GM23248 (cell line): ENCODE measurements at regions not wholly inside any gene's neighbourhood (a gene's known extent, or its start where the extent isn't known, plus 50 kb on each side); places are given as distances from the start of the nearest gene placed in this dataset.
"Not testable (repeated sequence)": the region's sequence is repeated elsewhere in the genome, so short reads cannot be mapped to it uniquely, and the experiment has no call there.

Experiments
- DNase-seq: peaks from one replicate; pipeline ENCODE4 v3.0.0-alpha.2; 2015
- H2AFZ ChIP-seq: fragments of 200-600 bp; sonication (generic); 2 replicates; pipeline ENCODE4 v1.6.1; 2016; ENCODE audit warnings: antibody characterized with exemption
- H3F3A ChIP-seq: fragments of 200-600 bp; sonication (generic); 2 replicates; pipeline ENCODE4 v1.6.1; 2016; ENCODE audit warnings: mild to moderate bottlenecking, antibody characterized with exemption, mixed run types; ENCODE audit not compliant: insufficient read depth
- H3K27ac ChIP-seq: fragments of 200-600 bp; sonication (generic); 2 replicates; pipeline ENCODE4 v1.5.1; 2016; ENCODE audit warnings: mild to moderate bottlenecking
- H3K27me3 ChIP-seq: fragments of 200-600 bp; sonication (generic); replicated peaks from 2 replicates; pipeline ENCODE4 v1.6.1; 2016; ENCODE audit warnings: mild to moderate bottlenecking; ENCODE audit not compliant: insufficient read depth
- H3K36me3 ChIP-seq: fragments of 200-600 bp; sonication (generic); 2 replicates; pipeline ENCODE4 v1.6.1; 2016; ENCODE audit warnings: low read depth, mild to moderate bottlenecking
- H3K4me1 ChIP-seq: fragments of 200-600 bp; sonication (generic); 2 replicates; pipeline ENCODE4 v1.6.1; 2016; ENCODE audit warnings: mild to moderate bottlenecking; ENCODE audit not compliant: insufficient read depth
- H3K4me2 ChIP-seq: fragments of 200-600 bp; sonication (generic); one replicate; pipeline ENCODE4 v1.6.1; 2016; ENCODE audit warnings: mild to moderate bottlenecking; ENCODE audit not compliant: unreplicated experiment
- H3K4me3 ChIP-seq: fragments of 200-600 bp; sonication (generic); 2 replicates; pipeline ENCODE4 v1.5.1; 2016; ENCODE audit warnings: mild to moderate bottlenecking
- H3K79me2 ChIP-seq: fragments of 200-600 bp; sonication (generic); 2 replicates; pipeline ENCODE4 v1.6.1; 2016; ENCODE audit warnings: mild to moderate bottlenecking; ENCODE audit not compliant: insufficient read depth
- H3K9ac ChIP-seq: fragments of 200-600 bp; sonication (generic); 2 replicates; pipeline ENCODE4 v1.6.1; 2016; ENCODE audit warnings: mild to moderate bottlenecking
- H3K9me2 ChIP-seq: fragments of 200-600 bp; sonication (generic); 2 replicates; pipeline ENCODE4 v1.6.1; 2016; ENCODE audit warnings: mixed run types, mild to moderate bottlenecking, moderate library complexity; ENCODE audit not compliant: insufficient read depth
- H3K9me3 ChIP-seq: fragments of 200-600 bp; sonication (generic); one replicate; pipeline ENCODE4 v1.6.1; 2017; ENCODE audit warnings: low read depth
- H4K20me1 ChIP-seq: fragments of 200-600 bp; sonication (generic); 2 replicates; pipeline ENCODE4 v1.6.0; 2016; ENCODE audit not compliant: insufficient read depth
- EZH2 ChIP-seq: fragments of 200-600 bp; sonication (generic); IDR thresholded peaks from 2 replicates; pipeline ENCODE4 v1.6.1; 2018; ENCODE audit warnings: antibody characterized with exemption, mild to moderate bottlenecking; ENCODE audit not compliant: insufficient read depth, poor library complexity, severe bottlenecking
- EZH2phosphoT487 ChIP-seq: fragments of 200-600 bp; sonication (generic); IDR thresholded peaks from 2 replicates; pipeline ENCODE4 v1.6.1; 2018; ENCODE audit warnings: antibody characterized with exemption, moderate library complexity, mild to moderate bottlenecking, low read depth; ENCODE audit not compliant: insufficient read depth
- WGBS, 2 experiments: methylation state at CpG; one replicate each; pipeline ENCODE4 v1.1.6; 2015 to 2017; ENCODE audit warnings: low lambda C conversion rate in 2 of 2, low coverage in 1 of 2; ENCODE audit errors: missing lambda C conversion rate in 2 of 2; 5-methylcytosine and 5-hydroxymethylcytosine counted together
- in situ Hi-C: fragments of 300-500 bp; cut with MboI; formaldehyde crosslinking; loops from 2 replicates; pipeline ENCODE4 v1.15.0; 2020

DNA sequence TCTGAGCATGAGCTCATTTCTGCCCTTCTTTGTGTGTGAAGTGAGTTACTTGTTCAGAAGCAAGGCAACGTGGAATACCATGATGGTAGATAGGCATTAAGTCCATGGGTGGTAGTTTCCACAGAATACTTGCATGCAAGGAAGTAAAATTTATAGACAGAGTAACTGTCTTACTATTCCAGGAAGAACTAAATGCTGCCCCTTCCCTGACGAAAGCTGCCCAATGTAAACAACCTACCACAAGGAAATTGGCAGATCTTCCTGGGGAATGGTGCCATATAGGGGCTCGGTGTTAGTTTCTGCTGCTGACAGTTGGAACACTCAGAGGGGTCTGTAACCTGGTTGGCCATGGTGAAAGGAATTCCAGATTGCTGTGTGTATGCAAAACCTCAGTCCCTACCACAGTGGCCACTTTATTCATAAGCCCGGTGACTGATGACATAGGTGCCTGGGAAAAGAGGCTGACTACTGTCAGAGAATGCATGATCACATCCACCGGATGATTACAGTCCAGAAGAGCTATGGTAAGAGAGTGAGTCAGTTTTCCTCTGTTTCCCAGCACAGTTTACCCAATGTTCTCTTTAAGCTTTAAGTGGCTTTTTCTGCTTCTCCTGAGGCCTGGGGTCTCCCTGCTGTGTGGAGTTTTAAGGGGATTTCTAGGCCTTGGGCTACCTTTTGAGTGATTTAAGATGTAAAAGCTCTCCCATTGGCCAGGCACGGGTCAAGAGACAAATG is 463.7 kb upstream of the NPAP1 start:
- H3K27ac ChIP-seq, H3K4me2 ChIP-seq, H3K27me3 ChIP-seq, H3F3A ChIP-seq, H3K4me1 ChIP-seq, DNase-seq, H3K9me3 ChIP-seq, in situ Hi-C loops, H3K36me3 ChIP-seq, H2AFZ ChIP-seq, H3K4me3 ChIP-seq, H3K9ac ChIP-seq, H3K79me2 ChIP-seq, H4K20me1 ChIP-seq, H3K9me2 ChIP-seq: not testable (repeated sequence)
- WGBS, 2 experiments = 10 to 12% methylated on average over 6 of the region's 6 CpGs

DNA sequence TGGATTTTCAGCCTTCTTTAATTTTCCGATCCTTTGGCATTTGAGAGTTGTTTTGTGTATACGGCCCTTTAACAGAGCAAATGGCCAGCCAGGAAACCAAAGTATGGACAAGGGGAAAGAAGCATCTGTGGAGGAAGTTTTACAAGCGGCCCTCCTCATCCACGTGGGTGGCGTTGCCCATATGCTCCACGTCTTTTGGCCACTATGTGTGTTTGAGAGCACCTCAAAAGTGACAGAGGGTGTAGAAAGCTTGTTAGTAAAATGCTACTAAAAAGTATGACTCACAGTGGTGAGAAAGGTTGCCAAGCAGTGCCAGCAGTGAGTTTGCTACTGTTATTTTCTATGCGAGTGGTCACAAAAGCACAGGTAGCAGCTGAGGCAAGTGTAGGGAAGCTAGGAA is 451.8 kb upstream of the NPAP1 start:
- in situ Hi-C loops = no loop called here
- TF ChIP-seq EZH2 = no peak
- no peak for TF ChIP-seq EZH2phosphoT487

DNA sequence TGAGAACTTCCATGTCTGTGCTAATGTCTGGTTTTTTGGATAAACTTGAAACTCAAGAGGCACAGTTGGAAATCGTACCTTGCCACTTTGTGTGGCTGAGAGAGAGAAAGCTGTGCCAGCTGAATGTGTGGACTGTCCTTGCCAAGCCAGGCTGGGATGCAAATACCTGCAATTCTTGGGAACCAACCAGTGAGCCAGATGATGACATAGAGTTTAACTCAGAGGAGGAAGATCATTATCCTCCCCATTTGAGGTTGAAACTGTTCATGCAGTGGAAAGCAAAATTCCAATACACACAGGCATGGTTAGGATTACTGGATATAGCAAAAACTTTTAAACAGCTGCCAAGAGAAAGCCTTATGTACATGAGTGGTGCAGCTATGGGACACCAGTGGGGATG is 451.4 kb upstream of the NPAP1 start:
- Histone ChIP-seq H4K20me1 (no peaks in the 10 kb centered on the region), H3K4me1 (no peaks in the 10 kb centered on the region), H3K4me2 (no peak overlapping the region), H3K79me2 (no peaks in the 10 kb centered on the region), H3K4me3 (no peak overlapping the region), H3F3A (no peaks in the 10 kb centered on the region), H3K9ac (no peak overlapping the region), H3K9me3 (no peaks in the 10 kb centered on the region), H3K36me3 (no peaks in the 10 kb centered on the region), H3K27ac (no peak overlapping the region), H2AFZ (no peak overlapping the region), H3K9me2 (no peaks in the 10 kb centered on the region), H3K27me3 (no peaks in the 10 kb centered on the region)
- in situ Hi-C loops = no loop called here
- 0 to 21% methylated on average over 1 of the region's 1 CpG for WGBS, 2 experiments
- TF ChIP-seq EZH2phosphoT487 = no peak
- DNase-seq = no peak

More for the DNA sequence above, 451.8 kb upstream of the NPAP1 start:
- Histone ChIP-seq H3K4me3 (no peak overlapping the region), H3K27ac (no peak overlapping the region), H3K79me2 (no peaks in the 10 kb centered on the region), H2AFZ (no peak overlapping the region), H3K9me3 (no peaks in the 10 kb centered on the region), H3K9me2 (no peaks in the 10 kb centered on the region), H3K4me1 (no peaks in the 10 kb centered on the region), H3K27me3 (no peaks in the 10 kb centered on the region), H3F3A (no peaks in the 10 kb centered on the region), H4K20me1 (no peaks in the 10 kb centered on the region), H3K4me2 (no peak overlapping the region), H3K9ac (no peak overlapping the region), H3K36me3 (no peaks in the 10 kb centered on the region)
- 39 to 41% methylated on average over 7 of the region's 7 CpGs for WGBS, 2 experiments
- DNase-seq = no peak

DNA sequence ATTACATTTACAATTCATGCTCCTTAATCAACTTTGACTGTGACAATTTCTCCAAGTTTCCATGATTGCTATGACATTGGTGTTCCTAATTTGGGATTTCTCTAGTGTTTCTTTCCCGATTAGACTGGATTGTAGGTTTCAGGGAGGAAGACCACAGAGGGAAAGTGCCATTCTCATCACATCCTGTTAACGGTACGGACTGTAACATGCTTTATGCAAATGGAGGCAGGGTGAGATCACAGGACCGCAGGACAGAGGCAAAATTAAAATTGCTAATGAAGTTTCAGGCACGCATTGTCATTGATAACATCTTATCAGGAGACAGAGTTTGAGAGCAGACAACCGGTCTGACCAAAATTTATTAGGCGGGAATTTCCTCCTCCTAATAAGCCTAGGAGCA is 446.7 kb upstream of the NPAP1 start:
- H3K79me2 ChIP-seq, H3K9me2 ChIP-seq, H3K27ac ChIP-seq, H3K9me3 ChIP-seq, in situ Hi-C loops, H3K36me3 ChIP-seq, H3F3A ChIP-seq, H3K4me3 ChIP-seq, H4K20me1 ChIP-seq, H3K27me3 ChIP-seq, H3K4me1 ChIP-seq, DNase-seq, H2AFZ ChIP-seq, H3K4me2 ChIP-seq, H3K9ac ChIP-seq: not testable (repeated sequence)
- WGBS, 2 experiments = 38 to 41% methylated on average over 7 of the region's 7 CpGs

DNA sequence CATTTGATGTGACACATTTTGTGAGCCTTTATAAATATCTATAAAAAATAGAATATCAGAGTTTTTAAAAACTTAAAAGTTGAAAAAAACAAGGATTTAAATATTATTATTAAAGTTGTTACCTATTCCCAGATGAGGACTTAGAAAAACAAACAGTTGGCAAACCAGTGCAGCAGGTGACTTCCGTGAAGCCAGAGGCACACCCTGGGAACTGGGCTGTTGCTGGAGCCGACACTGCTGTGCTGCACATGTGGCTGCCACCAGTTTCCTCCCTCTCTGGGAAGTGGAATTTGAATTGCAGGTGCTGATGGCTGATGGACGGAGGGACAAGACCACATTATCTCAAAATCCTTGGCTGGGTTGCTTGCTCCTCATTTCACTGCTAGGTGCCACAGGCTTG is 442.4 kb upstream of the NPAP1 start:
- H3F3A ChIP-seq, H3K9me3 ChIP-seq, in situ Hi-C loops, DNase-seq, H3K9me2 ChIP-seq, H2AFZ ChIP-seq, H3K4me3 ChIP-seq, H3K27ac ChIP-seq, H3K4me2 ChIP-seq, H4K20me1 ChIP-seq, H3K9ac ChIP-seq, H3K27me3 ChIP-seq, H3K79me2 ChIP-seq, H3K36me3 ChIP-seq, H3K4me1 ChIP-seq: not testable (repeated sequence)
- 5 to 7% methylated on average over 3 of the region's 3 CpGs for WGBS, 2 experiments

DNA sequence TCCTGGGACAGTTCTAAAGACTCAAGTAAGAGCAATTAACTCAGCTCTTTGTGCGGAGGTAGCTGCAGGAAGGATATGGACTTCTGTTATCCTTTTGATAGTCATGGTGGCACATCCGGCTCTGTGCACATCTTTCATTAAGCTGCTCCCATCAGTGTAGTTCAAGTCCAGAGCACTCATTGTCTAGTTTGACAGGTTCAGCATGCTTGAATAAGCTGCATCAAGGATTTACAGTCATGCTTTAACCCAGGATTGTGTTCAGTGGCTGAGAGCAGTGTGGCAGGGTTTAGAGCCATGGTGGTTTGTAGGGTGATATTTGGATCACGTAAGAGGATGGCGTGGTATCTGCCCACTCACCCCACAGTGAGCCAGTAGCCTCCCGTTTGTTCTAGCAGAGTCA is 435.0 kb upstream of the NPAP1 start:
- H3K27me3 ChIP-seq, H3F3A ChIP-seq, H3K36me3 ChIP-seq, DNase-seq, H3K27ac ChIP-seq, H3K4me1 ChIP-seq, H3K4me2 ChIP-seq, H3K79me2 ChIP-seq, H3K9ac ChIP-seq, H3K4me3 ChIP-seq, H2AFZ ChIP-seq, H3K9me3 ChIP-seq, in situ Hi-C loops, H4K20me1 ChIP-seq, H3K9me2 ChIP-seq: not testable (repeated sequence)
- WGBS, 2 experiments = 16 to 19% methylated on average over 5 of the region's 5 CpGs

DNA sequence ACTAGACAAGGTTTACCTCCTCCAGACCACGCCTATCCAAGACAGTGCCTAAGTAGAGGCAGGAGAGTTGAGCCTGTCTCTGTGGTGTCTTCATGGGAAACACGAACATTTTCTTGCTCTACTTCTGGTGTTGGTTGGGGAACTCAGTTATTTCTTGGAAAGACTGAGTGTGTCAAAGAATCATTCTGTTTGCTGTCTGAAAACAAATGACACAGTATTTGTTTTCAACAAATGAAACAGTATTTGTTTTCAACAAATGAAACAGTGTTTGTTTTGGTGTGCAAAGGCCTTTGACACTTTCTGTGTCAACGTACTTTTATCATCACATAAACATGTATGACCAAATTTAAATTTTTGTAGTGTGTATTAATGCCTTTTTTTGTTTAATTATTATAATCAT is 416.5 kb upstream of the NPAP1 start:
- H3K27ac ChIP-seq, H3K9ac ChIP-seq, H3K9me3 ChIP-seq, DNase-seq, H3K4me2 ChIP-seq, H3K4me3 ChIP-seq, H3F3A ChIP-seq, H3K4me1 ChIP-seq, H4K20me1 ChIP-seq, H3K9me2 ChIP-seq, H2AFZ ChIP-seq, H3K36me3 ChIP-seq, H3K27me3 ChIP-seq, H3K79me2 ChIP-seq, in situ Hi-C loops: not testable (repeated sequence)
- 3 to 4% methylated on average over 3 of the region's 3 CpGs for WGBS, 2 experiments
